SH-SY5Y (cell line): ENCODE measurements at regions not wholly inside any gene's neighbourhood (a gene's known extent, or its start where the extent isn't known, plus 50 kb on each side); places are given as distances from the start of the nearest gene placed in this dataset.

ENCODE experiments used
- GATA2 ChIP-seq: IDR thresholded peaks from 2 replicates; pipeline ENCODE4 v1.6.1; 2011; ENCODE audit warnings: mild to moderate bottlenecking, low read depth, low read length
- GATA3 ChIP-seq: IDR thresholded peaks from 2 replicates; pipeline ENCODE4 v1.6.1; 2011; ENCODE audit warnings: low read depth, mild to moderate bottlenecking, low read length, moderate library complexity

- TF ChIP-seq GATA2 (no peak), GATA3 (no peak)
Observed at GRCh38 chr4:119774840-119775239, 146.2 kb upstream of the PDE5A start.
